ENCODE measurements at regions not wholly inside any gene's neighbourhood (a gene's known extent, or its start where the extent isn't known, plus 50 kb on each side); places are given as distances from the start of the nearest gene placed in this dataset.

- no peak overlapping the region for H3K4me3 ChIP-seq (ENCODE audit: low read length)
- DNase-seq (ENCODE audit: low read depth) = no peak
- no peak for TF ChIP-seq CTCF (conservative IDR thresholded peaks at IDR 0.05; ENCODE audit: low read depth, low read length)
Measured at GRCh38 chr16:86768228-86768791, 190.0 kb downstream of the FOXL1 start.

GRCh38 chr16:86768999-86769398 is 190.7 kb downstream of the FOXL1 start:
- TF ChIP-seq CTCF (conservative IDR thresholded peaks at IDR 0.05; ENCODE audit: low read depth, low read length) = no peak
- H3K4me3 ChIP-seq (ENCODE audit: low read length) = no peak overlapping the region
- peak; percentile 62 for DNase-seq (ENCODE audit: low read depth)

GRCh38 chr16:86771506-86772460 is 193.4 kb downstream of the FOXL1 start:
- DNase-seq (ENCODE audit: low read depth) = no peak
- H3K4me3 ChIP-seq (ENCODE audit: low read length) = no peak overlapping the region
- TF ChIP-seq CTCF (conservative IDR thresholded peaks at IDR 0.05; ENCODE audit: low read depth, low read length) = no peak

GRCh38 chr16:86772671-86773353 is 194.5 kb downstream of the FOXL1 start:
- no peak overlapping the region for H3K4me3 ChIP-seq (ENCODE audit: low read length)
- DNase-seq (ENCODE audit: low read depth) = peak; percentile 85
- no peak for TF ChIP-seq CTCF (conservative IDR thresholded peaks at IDR 0.05; ENCODE audit: low read depth, low read length)

GRCh38 chr16:86773354-86773715 is 195.0 kb downstream of the FOXL1 start:
- TF ChIP-seq CTCF (conservative IDR thresholded peaks at IDR 0.05; ENCODE audit: low read depth, low read length) = no peak
- no peak overlapping the region for H3K4me3 ChIP-seq (ENCODE audit: low read length)
- DNase-seq (ENCODE audit: low read depth) = no peak

GRCh38 chr16:86774931-86775330 is 196.6 kb downstream of the FOXL1 start:
- DNase-seq (ENCODE audit: low read depth) = no peak
- H3K4me3 ChIP-seq (ENCODE audit: low read length) = no peak overlapping the region
- no peak for TF ChIP-seq CTCF (conservative IDR thresholded peaks at IDR 0.05; ENCODE audit: low read depth, low read length)
